ENCODE measurements at regions not wholly inside any gene's neighbourhood (a gene's known extent, or its start where the extent isn't known, plus 50 kb on each side); places are given as distances from the start of the nearest gene placed in this dataset.

DNA sequence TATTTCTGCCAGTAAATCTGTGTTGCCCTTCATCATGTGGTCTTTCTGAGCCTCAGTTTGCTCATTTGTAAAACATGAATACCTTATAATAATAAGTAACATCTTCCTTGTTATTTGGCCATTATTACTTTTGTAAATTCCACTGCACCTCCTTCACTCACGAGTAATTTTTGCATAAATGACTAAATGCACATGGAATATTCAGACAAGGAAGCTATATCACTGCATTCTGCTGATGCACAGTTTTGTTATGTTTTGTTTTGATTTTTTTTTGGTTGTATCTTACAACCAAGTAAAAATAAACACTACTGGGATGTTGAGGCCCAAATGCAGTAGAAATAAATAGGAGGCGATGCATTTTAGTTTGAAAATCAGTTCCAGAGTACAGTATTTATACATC is 185.3 kb upstream of the POU3F3 start (continued):
- TF ChIP-seq, protein P1, sequence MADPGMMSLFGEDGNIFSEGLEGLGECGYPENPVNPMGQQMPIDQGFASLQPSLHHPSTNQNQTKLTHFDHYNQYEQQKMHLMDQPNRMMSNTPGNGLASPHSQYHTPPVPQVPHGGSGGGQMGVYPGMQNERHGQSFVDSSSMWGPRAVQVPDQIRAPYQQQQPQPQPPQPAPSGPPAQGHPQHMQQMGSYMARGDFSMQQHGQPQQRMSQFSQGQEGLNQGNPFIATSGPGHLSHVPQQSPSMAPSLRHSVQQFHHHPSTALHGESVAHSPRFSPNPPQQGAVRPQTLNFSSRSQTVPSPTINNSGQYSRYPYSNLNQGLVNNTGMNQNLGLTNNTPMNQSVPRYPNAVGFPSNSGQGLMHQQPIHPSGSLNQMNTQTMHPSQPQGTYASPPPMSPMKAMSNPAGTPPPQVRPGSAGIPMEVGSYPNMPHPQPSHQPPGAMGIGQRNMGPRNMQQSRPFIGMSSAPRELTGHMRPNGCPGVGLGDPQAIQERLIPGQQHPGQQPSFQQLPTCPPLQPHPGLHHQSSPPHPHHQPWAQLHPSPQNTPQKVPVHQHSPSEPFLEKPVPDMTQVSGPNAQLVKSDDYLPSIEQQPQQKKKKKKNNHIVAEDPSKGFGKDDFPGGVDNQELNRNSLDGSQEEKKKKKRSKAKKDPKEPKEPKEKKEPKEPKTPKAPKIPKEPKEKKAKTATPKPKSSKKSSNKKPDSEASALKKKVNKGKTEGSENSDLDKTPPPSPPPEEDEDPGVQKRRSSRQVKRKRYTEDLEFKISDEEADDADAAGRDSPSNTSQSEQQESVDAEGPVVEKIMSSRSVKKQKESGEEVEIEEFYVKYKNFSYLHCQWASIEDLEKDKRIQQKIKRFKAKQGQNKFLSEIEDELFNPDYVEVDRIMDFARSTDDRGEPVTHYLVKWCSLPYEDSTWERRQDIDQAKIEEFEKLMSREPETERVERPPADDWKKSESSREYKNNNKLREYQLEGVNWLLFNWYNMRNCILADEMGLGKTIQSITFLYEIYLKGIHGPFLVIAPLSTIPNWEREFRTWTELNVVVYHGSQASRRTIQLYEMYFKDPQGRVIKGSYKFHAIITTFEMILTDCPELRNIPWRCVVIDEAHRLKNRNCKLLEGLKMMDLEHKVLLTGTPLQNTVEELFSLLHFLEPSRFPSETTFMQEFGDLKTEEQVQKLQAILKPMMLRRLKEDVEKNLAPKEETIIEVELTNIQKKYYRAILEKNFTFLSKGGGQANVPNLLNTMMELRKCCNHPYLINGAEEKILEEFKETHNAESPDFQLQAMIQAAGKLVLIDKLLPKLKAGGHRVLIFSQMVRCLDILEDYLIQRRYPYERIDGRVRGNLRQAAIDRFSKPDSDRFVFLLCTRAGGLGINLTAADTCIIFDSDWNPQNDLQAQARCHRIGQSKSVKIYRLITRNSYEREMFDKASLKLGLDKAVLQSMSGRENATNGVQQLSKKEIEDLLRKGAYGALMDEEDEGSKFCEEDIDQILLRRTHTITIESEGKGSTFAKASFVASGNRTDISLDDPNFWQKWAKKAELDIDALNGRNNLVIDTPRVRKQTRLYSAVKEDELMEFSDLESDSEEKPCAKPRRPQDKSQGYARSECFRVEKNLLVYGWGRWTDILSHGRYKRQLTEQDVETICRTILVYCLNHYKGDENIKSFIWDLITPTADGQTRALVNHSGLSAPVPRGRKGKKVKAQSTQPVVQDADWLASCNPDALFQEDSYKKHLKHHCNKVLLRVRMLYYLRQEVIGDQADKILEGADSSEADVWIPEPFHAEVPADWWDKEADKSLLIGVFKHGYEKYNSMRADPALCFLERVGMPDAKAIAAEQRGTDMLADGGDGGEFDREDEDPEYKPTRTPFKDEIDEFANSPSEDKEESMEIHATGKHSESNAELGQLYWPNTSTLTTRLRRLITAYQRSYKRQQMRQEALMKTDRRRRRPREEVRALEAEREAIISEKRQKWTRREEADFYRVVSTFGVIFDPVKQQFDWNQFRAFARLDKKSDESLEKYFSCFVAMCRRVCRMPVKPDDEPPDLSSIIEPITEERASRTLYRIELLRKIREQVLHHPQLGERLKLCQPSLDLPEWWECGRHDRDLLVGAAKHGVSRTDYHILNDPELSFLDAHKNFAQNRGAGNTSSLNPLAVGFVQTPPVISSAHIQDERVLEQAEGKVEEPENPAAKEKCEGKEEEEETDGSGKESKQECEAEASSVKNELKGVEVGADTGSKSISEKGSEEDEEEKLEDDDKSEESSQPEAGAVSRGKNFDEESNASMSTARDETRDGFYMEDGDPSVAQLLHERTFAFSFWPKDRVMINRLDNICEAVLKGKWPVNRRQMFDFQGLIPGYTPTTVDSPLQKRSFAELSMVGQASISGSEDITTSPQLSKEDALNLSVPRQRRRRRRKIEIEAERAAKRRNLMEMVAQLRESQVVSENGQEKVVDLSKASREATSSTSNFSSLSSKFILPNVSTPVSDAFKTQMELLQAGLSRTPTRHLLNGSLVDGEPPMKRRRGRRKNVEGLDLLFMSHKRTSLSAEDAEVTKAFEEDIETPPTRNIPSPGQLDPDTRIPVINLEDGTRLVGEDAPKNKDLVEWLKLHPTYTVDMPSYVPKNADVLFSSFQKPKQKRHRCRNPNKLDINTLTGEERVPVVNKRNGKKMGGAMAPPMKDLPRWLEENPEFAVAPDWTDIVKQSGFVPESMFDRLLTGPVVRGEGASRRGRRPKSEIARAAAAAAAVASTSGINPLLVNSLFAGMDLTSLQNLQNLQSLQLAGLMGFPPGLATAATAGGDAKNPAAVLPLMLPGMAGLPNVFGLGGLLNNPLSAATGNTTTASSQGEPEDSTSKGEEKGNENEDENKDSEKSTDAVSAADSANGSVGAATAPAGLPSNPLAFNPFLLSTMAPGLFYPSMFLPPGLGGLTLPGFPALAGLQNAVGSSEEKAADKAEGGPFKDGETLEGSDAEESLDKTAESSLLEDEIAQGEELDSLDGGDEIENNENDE (IDR thresholded peaks at IDR 0.05; ENCODE audit: insufficient replicate concordance, low read length), result no peak
- TF ChIP-seq CTBP2 (IDR thresholded peaks at IDR 0.05; ENCODE audit: borderline replicate concordance, insufficient read depth, insufficient read length, low read length) (no peak), CEBPB (IDR thresholded peaks at IDR 0.05; ENCODE audit: low read depth, low read length) (no peak), CHD1 (IDR thresholded peaks at IDR 0.05; ENCODE audit: low read depth, low read length) (no peak), GABPA (IDR thresholded peaks at IDR 0.05; ENCODE audit: borderline replicate concordance, insufficient read depth, low read length) (no peak), RXRA (IDR thresholded peaks at IDR 0.05; ENCODE audit: insufficient read depth, low read depth, low read length) (no peak), ZNF274 (IDR thresholded peaks at IDR 0.05; ENCODE audit: borderline replicate concordance, extremely low read depth, low read length) (no peak), SRF (IDR thresholded peaks at IDR 0.05; ENCODE audit: low read depth, low read length) (no peak), BRCA1 (IDR thresholded peaks at IDR 0.05; ENCODE audit: low read depth, low read length) (no peak), PHF8 (conservative IDR thresholded peaks at IDR 0.05; ENCODE audit: low read depth, low read length) (no peak)
- TF ChIP-seq, protein P2, sequence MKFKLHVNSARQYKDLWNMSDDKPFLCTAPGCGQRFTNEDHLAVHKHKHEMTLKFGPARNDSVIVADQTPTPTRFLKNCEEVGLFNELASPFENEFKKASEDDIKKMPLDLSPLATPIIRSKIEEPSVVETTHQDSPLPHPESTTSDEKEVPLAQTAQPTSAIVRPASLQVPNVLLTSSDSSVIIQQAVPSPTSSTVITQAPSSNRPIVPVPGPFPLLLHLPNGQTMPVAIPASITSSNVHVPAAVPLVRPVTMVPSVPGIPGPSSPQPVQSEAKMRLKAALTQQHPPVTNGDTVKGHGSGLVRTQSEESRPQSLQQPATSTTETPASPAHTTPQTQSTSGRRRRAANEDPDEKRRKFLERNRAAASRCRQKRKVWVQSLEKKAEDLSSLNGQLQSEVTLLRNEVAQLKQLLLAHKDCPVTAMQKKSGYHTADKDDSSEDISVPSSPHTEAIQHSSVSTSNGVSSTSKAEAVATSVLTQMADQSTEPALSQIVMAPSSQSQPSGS (IDR thresholded peaks at IDR 0.05; ENCODE audit: low read length), result no peak

All from H1 (cell line).